PFSK-1 (cell line): ENCODE measurements at regions not wholly inside any gene's neighbourhood (a gene's known extent, or its start where the extent isn't known, plus 50 kb on each side); places are given as distances from the start of the nearest gene placed in this dataset.

Experiments
- FOXP2 ChIP-seq: optimal IDR thresholded peaks from 2 replicates; pipeline ENCODE3; 2011; ENCODE audit warnings: borderline replicate concordance, control low read depth, inconsistent platforms; ENCODE audit not compliant: insufficient read depth; ENCODE audit errors: extremely low read length, extremely low read depth
- POLR2AphosphoS5 ChIP-seq: IDR thresholded peaks from 2 replicates; pipeline ENCODE4 v1.6.1; 2012; ENCODE audit warnings: low read depth, mild to moderate bottlenecking, control low read depth, low read length, moderate library complexity
- REST ChIP-seq, 2 experiments: IDR thresholded peaks; 2 replicates each; pipeline versions ENCODE4 v1.6.1 to v1.8.0; 2011 to 2012; ENCODE audit warnings: low read depth in 2 of 2, low read length in 2 of 2, control low read depth in 1 of 2, inconsistent platforms in 1 of 2, mild to moderate bottlenecking in 1 of 2, moderate library complexity in 1 of 2; ENCODE audit not compliant: insufficient read depth in 1 of 2
- SIN3A ChIP-seq: IDR thresholded peaks from 2 replicates; pipeline ENCODE4 v1.6.1; 2012; ENCODE audit warnings: mild to moderate bottlenecking, low read length, moderate library complexity, borderline replicate concordance; ENCODE audit not compliant: insufficient read depth
- TAF1 ChIP-seq: IDR thresholded peaks from 2 replicates; pipeline ENCODE4 v1.6.1; 2012; ENCODE audit warnings: low read length, control low read depth, borderline replicate concordance; ENCODE audit not compliant: insufficient read depth

- no peak for TF ChIP-seq FOXP2
- peak; percentile 38; the same call in 1 of the 2 replicates for TF ChIP-seq SIN3A
- TF ChIP-seq POLR2AphosphoS5 = no peak
- peak; percentile 95 to 99 for TF ChIP-seq REST (IDR thresholded peaks at IDR 0.05; ENCODE audit: insufficient read depth in 1 of 2, low read depth in 2 of 2, low read length in 2 of 2)
- no peak for TF ChIP-seq TAF1
These were observed 1782.4 kb upstream of the WWC1 start for GRCh38 chr5:166509085-166509484.

- TF ChIP-seq SIN3A (no peak), POLR2AphosphoS5 (no peak)
These were observed 1773.5 kb upstream of the WWC1 start for GRCh38 chr5:166517976-166518375.

GRCh38 chr5:166523206-166523605 is 1768.2 kb upstream of the WWC1 start:
- no peak for TF ChIP-seq FOXP2
- no peak for TF ChIP-seq TAF1
- TF ChIP-seq REST (IDR thresholded peaks at IDR 0.05; ENCODE audit: insufficient read depth in 1 of 2, low read depth in 2 of 2, low read length in 2 of 2) = no peak
- TF ChIP-seq POLR2AphosphoS5 = no peak
- no peak for TF ChIP-seq SIN3A

GRCh38 chr5:166529200-166529599 is 1762.2 kb upstream of the WWC1 start:
- TF ChIP-seq REST (IDR thresholded peaks at IDR 0.05; ENCODE audit: insufficient read depth in 1 of 2, low read depth in 2 of 2, low read length in 2 of 2) (no peak), TAF1 (no peak)

- TF ChIP-seq POLR2AphosphoS5 (no peak), REST (IDR thresholded peaks at IDR 0.05; ENCODE audit: insufficient read depth in 1 of 2, low read depth in 2 of 2, low read length in 2 of 2) (no peak), SIN3A (no peak), FOXP2 (no peak), TAF1 (no peak)
These were observed 1758.8 kb upstream of the WWC1 start for GRCh38 chr5:166532456-166533220.
